Sigmoid colon (tissue), 6 donors: ENCODE measurements at regions not wholly inside any gene's neighbourhood (a gene's known extent, or its start where the extent isn't known, plus 50 kb on each side); places are given as distances from the start of the nearest gene placed in this dataset.

ENCODE experiments used
- DNase-seq: peaks from one replicate; pipeline ENCODE4 v3.0.0-alpha.2; 2019
- H3K27ac ChIP-seq, 4 donors: fragments of 200-600 bp; sonication (generic); one replicate each; pipeline ENCODE4 v1.5.1; 2016 to 2019; ENCODE audit warnings: mild to moderate bottlenecking in 1 of 4
- H3K27me3 ChIP-seq, 3 donors: fragments of 200-600 bp; sonication (generic); one replicate each; pipeline ENCODE4 v1.5.1; 2019; ENCODE audit warnings: mild to moderate bottlenecking in 1 of 3
- H3K36me3 ChIP-seq, 4 donors: fragments of 200-600 bp; sonication (generic); one replicate each; pipeline ENCODE4 v1.5.1; 2016 to 2019
- H3K4me1 ChIP-seq, 4 donors: fragments of 200-600 bp; sonication (generic); one replicate each; pipeline ENCODE4 v1.5.1; 2017 to 2019
- H3K4me3 ChIP-seq, 4 donors: fragments of 200-600 bp; sonication (generic); one replicate each; pipeline ENCODE4 v1.5.1; 2017 to 2019; ENCODE audit warnings: mild to moderate bottlenecking in 2 of 4, moderate library complexity in 1 of 4
- H3K9me3 ChIP-seq, 4 donors: fragments of 200-600 bp in 3 of 4; sonication (generic) in 3 of 4; one replicate each; pipeline versions ENCODE4 v1.5.1 to v1.6.1; 2013 to 2019
- CTCF ChIP-seq, 4 experiments: fragments of 450-650 bp in 3 of 4; fragments of 200-600 bp in 1 of 4; IDR thresholded peaks; one replicate each; pipeline ENCODE4 v1.5.1; 2016 to 2019; ENCODE audit warnings: antibody characterized with exemption in 4 of 4, mild to moderate bottlenecking in 3 of 4, moderate library complexity in 2 of 4
- EP300 ChIP-seq, 4 donors: sonication (generic); formaldehyde crosslinking; IDR thresholded peaks; one replicate each; pipeline ENCODE4 v1.6.1; 2017; ENCODE audit warnings: antibody characterized with exemption in 4 of 4
- POLR2A ChIP-seq, 2 donors: fragments of 450-650 bp; IDR thresholded peaks; one replicate each; pipeline ENCODE4 v1.6.1; 2016; ENCODE audit warnings: antibody characterized with exemption in 2 of 2, mild to moderate bottlenecking in 2 of 2, moderate library complexity in 2 of 2
- POLR2AphosphoS5 ChIP-seq, 4 donors: sonication (generic); formaldehyde crosslinking; IDR thresholded peaks; one replicate each; pipeline ENCODE4 v1.6.1; 2017; ENCODE audit warnings: antibody characterized with exemption in 4 of 4
- WGBS, 2 donors: extraction: QIAGEN DNeasy Blood & Tissue Kit; methylation state at CpG; one replicate each; pipeline ENCODE4 v1.1.7; 2013; 5-methylcytosine and 5-hydroxymethylcytosine counted together
- intact Hi-C: fragments of 100-400 bp; cut with DNase I; formaldehyde crosslinking; loops from one replicate; pipeline ENCODE4 v1.15.1; 2023
- donor health status: healthy with polysubstance abuse.
- donor health status: healthy.

- intact Hi-C loops = no loop called here
- Histone ChIP-seq H3K4me1 (no peaks in the 10 kb centered on the region), H3K27ac (no peak overlapping the region), H3K27me3 (no peaks in the 10 kb centered on the region), H3K4me3 (no peak overlapping the region), H3K36me3 (no peaks in the 10 kb centered on the region), H3K9me3 (no peaks in the 10 kb centered on the region)
- 79 to 88% methylated on average over 3 of the region's 3 CpGs for WGBS, 2 donors
- DNase-seq = no peak
- TF ChIP-seq CTCF (IDR thresholded peaks at IDR 0.05) = no peak
- no peak for TF ChIP-seq POLR2AphosphoS5 (IDR thresholded peaks at IDR 0.05)
- no peak for TF ChIP-seq POLR2A (IDR thresholded peaks at IDR 0.05)
- no peak for TF ChIP-seq EP300 (IDR thresholded peaks at IDR 0.05)
Observed at GRCh38 chr10:62661143-62661542, 143.4 kb upstream of the ADO start.

GRCh38 chr10:62662486-62662885 is 142.0 kb upstream of the ADO start:
- H3K27ac ChIP-seq = no peak overlapping the region
- 93 to 96% methylated on average over 3 of the region's 3 CpGs for WGBS, 2 donors
- no peaks in the 10 kb centered on the region for H3K9me3 ChIP-seq
- no peak overlapping the region for H3K4me3 ChIP-seq
- TF ChIP-seq POLR2AphosphoS5 (IDR thresholded peaks at IDR 0.05) (no peak), POLR2A (IDR thresholded peaks at IDR 0.05) (no peak), CTCF (IDR thresholded peaks at IDR 0.05) (no peak), EP300 (IDR thresholded peaks at IDR 0.05) (no peak)
- intact Hi-C loops = no loop called here
- DNase-seq = no peak
- no peaks in the 10 kb centered on the region for H3K36me3 ChIP-seq
- no peaks in the 10 kb centered on the region for H3K4me1 ChIP-seq
- no peaks in the 10 kb centered on the region for H3K27me3 ChIP-seq

- intact Hi-C loops = no loop called here
- Histone ChIP-seq H3K27me3 (no peaks in the 10 kb centered on the region), H3K36me3 (no peaks in the 10 kb centered on the region), H3K27ac (no peak overlapping the region), H3K4me3 (no peak overlapping the region), H3K9me3 (no peaks in the 10 kb centered on the region), H3K4me1 (no peaks in the 10 kb centered on the region)
- WGBS, 2 donors = 10 to 64% methylated on average over 1 of the region's 1 CpG
- DNase-seq = no peak
- no peak for TF ChIP-seq EP300 (IDR thresholded peaks at IDR 0.05)
- no peak for TF ChIP-seq POLR2AphosphoS5 (IDR thresholded peaks at IDR 0.05)
- TF ChIP-seq POLR2A (IDR thresholded peaks at IDR 0.05) = no peak
- no peak for TF ChIP-seq CTCF (IDR thresholded peaks at IDR 0.05)
Observed at GRCh38 chr10:62665771-62666170, 138.7 kb upstream of the ADO start.

GRCh38 chr10:62666275-62666674 is 138.2 kb upstream of the ADO start:
- H3K4me3 ChIP-seq = no peak overlapping the region
- no peaks in the 10 kb centered on the region for H3K36me3 ChIP-seq
- H3K9me3 ChIP-seq = no peaks in the 10 kb centered on the region
- H3K27me3 ChIP-seq = no peaks in the 10 kb centered on the region
- H3K4me1 ChIP-seq = no peaks in the 10 kb centered on the region
- TF ChIP-seq CTCF (IDR thresholded peaks at IDR 0.05) (no peak), EP300 (IDR thresholded peaks at IDR 0.05) (no peak), POLR2A (IDR thresholded peaks at IDR 0.05) (no peak), POLR2AphosphoS5 (IDR thresholded peaks at IDR 0.05) (no peak)
- intact Hi-C loops = no loop called here
- 46 to 55% methylated on average over 2 of the region's 2 CpGs for WGBS, 2 donors
- no peak for DNase-seq
- H3K27ac ChIP-seq = no peak overlapping the region

GRCh38 chr10:62669341-62669740 is 135.2 kb upstream of the ADO start:
- H3K4me1 ChIP-seq = no peaks in the 10 kb centered on the region
- DNase-seq = no peak
- TF ChIP-seq EP300 (IDR thresholded peaks at IDR 0.05) = no peak
- no peak for TF ChIP-seq POLR2A (IDR thresholded peaks at IDR 0.05)
- no peak for TF ChIP-seq POLR2AphosphoS5 (IDR thresholded peaks at IDR 0.05)
- no peak for TF ChIP-seq CTCF (IDR thresholded peaks at IDR 0.05)
- H3K36me3 ChIP-seq = no peaks in the 10 kb centered on the region
- H3K27ac ChIP-seq = no peak overlapping the region
- no peak overlapping the region for H3K4me3 ChIP-seq
- H3K9me3 ChIP-seq = no peaks in the 10 kb centered on the region
- no peaks in the 10 kb centered on the region for H3K27me3 ChIP-seq
- intact Hi-C loops = no loop called here
- 65 to 74% methylated on average over 4 of the region's 4 CpGs for WGBS, 2 donors
